ENCODE measurements at regions not wholly inside any gene's neighbourhood (a gene's known extent, or its start where the extent isn't known, plus 50 kb on each side); places are given as distances from the start of the nearest gene placed in this dataset.

- no peak for ATAC-seq (ENCODE audit: low FRiP score in 2 of 2)
- 99 to 100% methylated on average over 4 to 12 of the region's 19 CpGs for WGBS, 2 donors
Measured at GRCh38 chr1:199959775-199960110, 67.8 kb upstream of the NR5A2 start.

GRCh38 chr1:199970125-199970524 is 57.4 kb upstream of the NR5A2 start:
- H3K27me3 ChIP-seq = no peaks in the 10 kb centered on the region
- H3K27ac ChIP-seq = no peak overlapping the region
- TF ChIP-seq POLR2A (IDR thresholded peaks at IDR 0.05) (no peak), CTCF (IDR thresholded peaks at IDR 0.05) (no peak), POLR2AphosphoS5 (IDR thresholded peaks at IDR 0.05) (no peak), EP300 (IDR thresholded peaks at IDR 0.05) (no peak)
- WGBS, 2 donors = 91 to 100% methylated on average over 1 of the region's 1 CpG
- no peaks in the 10 kb centered on the region for H3K4me1 ChIP-seq
- H3K36me3 ChIP-seq = no peaks in the 10 kb centered on the region
- no peaks in the 10 kb centered on the region for H3K9me3 ChIP-seq
- DNase-seq (no peak), ATAC-seq (ENCODE audit: low FRiP score in 2 of 2) (no peak)
- H3K4me3 ChIP-seq = no peak overlapping the region

More at GRCh38 chr1:199959775-199960110, 67.8 kb upstream of the NR5A2 start:
- Histone ChIP-seq H3K4me1 (no peaks in the 10 kb centered on the region), H3K27me3 (no peaks in the 10 kb centered on the region), H3K4me3 (no peak overlapping the region), H3K9me3 (no peaks in the 10 kb centered on the region), H3K36me3 (no peaks in the 10 kb centered on the region), H3K27ac (no peak overlapping the region)
- TF ChIP-seq CTCF (IDR thresholded peaks at IDR 0.05) = no peak
- TF ChIP-seq POLR2A (IDR thresholded peaks at IDR 0.05) = no peak
- TF ChIP-seq EP300 (IDR thresholded peaks at IDR 0.05) = no peak
- TF ChIP-seq POLR2AphosphoS5 (IDR thresholded peaks at IDR 0.05) = no peak
- peak in 1 of 2 donors; percentile 79 for DNase-seq

- DNase-seq (no peak), ATAC-seq (ENCODE audit: low FRiP score in 2 of 2) (no peak)
- H3K4me3 ChIP-seq = no peak overlapping the region
- H3K9me3 ChIP-seq = no peaks in the 10 kb centered on the region
- 49 to 66% methylated on average over 6 of the region's 6 CpGs for WGBS, 2 donors
- no peaks in the 10 kb centered on the region for H3K36me3 ChIP-seq
- no peak overlapping the region for H3K27ac ChIP-seq
- TF ChIP-seq CTCF (IDR thresholded peaks at IDR 0.05) (no peak), POLR2A (IDR thresholded peaks at IDR 0.05) (no peak), EP300 (IDR thresholded peaks at IDR 0.05) (no peak), POLR2AphosphoS5 (IDR thresholded peaks at IDR 0.05) (no peak)
- H3K4me1 ChIP-seq = no peaks in the 10 kb centered on the region
- H3K27me3 ChIP-seq = no peaks in the 10 kb centered on the region
Measured at GRCh38 chr1:199976496-199977144, 50.9 kb upstream of the NR5A2 start.

Small RNA genes lying in the stretch of these regions (small RNA-seq; reads per million reads assigned to genes)
- 76.0 to 211 (median 115) reads per million in 4 donors for gene MIR181A1
- gene MIR181B1 = 5.8 to 28.7 (median 14.9) reads per million in 4 donors
- 0 reads per million in 4 donors for gene RNU6-778P

Measured in upper lobe of left lung (tissue), 6 donors.